Erythroblast (primary cell): ENCODE measurements at regions not wholly inside any gene's neighbourhood (a gene's known extent, or its start where the extent isn't known, plus 50 kb on each side); places are given as distances from the start of the nearest gene placed in this dataset.

Experiments used
- DNase-seq, 2 experiments: peaks; one replicate each; lab custom pipeline; 2025; lab: John Stamatoyannopoulos, UW
- GATA1 ChIP-seq: IDR thresholded peaks from 2 replicates; pipeline ENCODE4 v1.6.1; 2011; ENCODE audit warnings: low read depth, mild to moderate bottlenecking, control low read depth, low read length, moderate library complexity
- POLR2A ChIP-seq: IDR thresholded peaks from 2 replicates; pipeline ENCODE4 v1.6.1; 2011; ENCODE audit warnings: mild to moderate bottlenecking, low read length

DNA sequence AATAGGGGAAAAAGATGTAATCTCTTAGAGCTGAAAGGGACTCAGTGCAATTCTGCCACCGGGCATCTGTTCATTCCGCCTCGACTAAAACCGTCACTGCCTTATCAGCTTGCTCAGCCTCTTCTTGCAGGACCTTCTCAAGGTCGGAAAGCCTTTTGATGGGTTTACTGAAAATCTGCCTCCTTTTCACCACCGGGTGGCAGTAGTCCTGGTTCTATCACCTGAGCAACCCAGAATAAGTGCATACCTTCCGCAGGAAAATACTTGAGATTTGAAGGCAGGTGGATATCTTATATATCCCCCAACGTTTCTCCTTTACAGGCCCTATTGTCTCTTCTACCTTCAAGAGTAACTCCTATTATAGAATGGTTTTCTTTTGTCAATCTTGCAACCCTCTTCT lies 103.4 kb upstream of the PAK3 start:
- TF ChIP-seq POLR2A = no peak
- no peak for TF ChIP-seq GATA1
- DNase-seq = peak; percentile 0 to 9

GRCh38 chrX:110989869-110990268 lies 106.1 kb upstream of the PAK3 start:
- DNase-seq = no peak
- TF ChIP-seq GATA1 (no peak), POLR2A (no peak)

GRCh38 chrX:110989447-110989846 lies 106.5 kb upstream of the PAK3 start:
- DNase-seq = no peak
- TF ChIP-seq GATA1 = no peak

- DNase-seq = no peak
- TF ChIP-seq GATA1 = no peak
- TF ChIP-seq POLR2A = no peak
These were observed 108.7 kb upstream of the PAK3 start for GRCh38 chrX:110987292-110987691.

DNA sequence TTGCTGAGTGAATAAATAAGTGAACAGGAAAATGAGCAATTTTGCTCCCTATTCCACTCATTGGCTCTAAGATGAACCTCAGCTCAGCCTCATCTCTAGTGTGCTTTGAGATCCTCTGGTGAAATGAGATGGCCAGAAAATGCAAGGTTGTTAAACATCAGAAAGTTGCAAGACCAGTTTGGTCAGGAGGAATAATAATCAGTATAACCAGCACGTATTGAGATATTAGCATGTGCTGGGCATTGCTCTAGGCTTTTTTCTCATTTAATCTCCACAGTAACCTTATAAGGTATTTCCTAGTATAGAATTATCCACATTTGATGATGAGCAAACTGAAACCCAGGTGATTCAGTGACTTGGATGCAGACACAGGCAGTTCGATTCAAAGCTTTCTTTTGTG lies 110.5 kb upstream of the PAK3 start:
- no peak for TF ChIP-seq POLR2A
- TF ChIP-seq GATA1 = no peak

GRCh38 chrX:110983024-110983423 lies 113.0 kb upstream of the PAK3 start:
- no peak for DNase-seq
- TF ChIP-seq GATA1 = no peak
- TF ChIP-seq POLR2A = no peak

More for the DNA sequence above, 110.5 kb upstream of the PAK3 start:
- DNase-seq = no peak

DNA sequence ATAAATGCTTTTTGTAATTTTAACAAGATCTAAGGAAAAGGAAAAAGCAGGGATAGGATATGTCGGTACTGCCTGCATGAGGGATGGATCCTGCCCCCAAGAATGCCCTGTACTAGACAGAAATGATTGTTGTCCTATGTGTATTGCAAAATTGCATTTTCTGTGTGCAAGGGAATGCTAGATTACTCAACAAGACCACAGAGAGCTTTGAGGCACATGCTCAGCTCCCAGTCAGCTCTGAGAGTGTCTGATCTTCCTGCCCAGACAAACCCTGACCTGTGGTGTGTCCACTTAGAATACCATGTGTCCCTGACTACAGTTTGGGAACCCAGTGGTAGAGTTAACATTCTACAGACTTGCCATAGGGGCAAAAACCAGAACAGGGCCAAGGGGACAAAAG lies 129.2 kb upstream of the PAK3 start:
- DNase-seq = no peak
- TF ChIP-seq GATA1 = no peak
- TF ChIP-seq POLR2A = no peak

GRCh38 chrX:110966091-110966454 lies 129.9 kb upstream of the PAK3 start:
- no peak for DNase-seq
- TF ChIP-seq POLR2A (no peak), GATA1 (no peak)

DNA sequence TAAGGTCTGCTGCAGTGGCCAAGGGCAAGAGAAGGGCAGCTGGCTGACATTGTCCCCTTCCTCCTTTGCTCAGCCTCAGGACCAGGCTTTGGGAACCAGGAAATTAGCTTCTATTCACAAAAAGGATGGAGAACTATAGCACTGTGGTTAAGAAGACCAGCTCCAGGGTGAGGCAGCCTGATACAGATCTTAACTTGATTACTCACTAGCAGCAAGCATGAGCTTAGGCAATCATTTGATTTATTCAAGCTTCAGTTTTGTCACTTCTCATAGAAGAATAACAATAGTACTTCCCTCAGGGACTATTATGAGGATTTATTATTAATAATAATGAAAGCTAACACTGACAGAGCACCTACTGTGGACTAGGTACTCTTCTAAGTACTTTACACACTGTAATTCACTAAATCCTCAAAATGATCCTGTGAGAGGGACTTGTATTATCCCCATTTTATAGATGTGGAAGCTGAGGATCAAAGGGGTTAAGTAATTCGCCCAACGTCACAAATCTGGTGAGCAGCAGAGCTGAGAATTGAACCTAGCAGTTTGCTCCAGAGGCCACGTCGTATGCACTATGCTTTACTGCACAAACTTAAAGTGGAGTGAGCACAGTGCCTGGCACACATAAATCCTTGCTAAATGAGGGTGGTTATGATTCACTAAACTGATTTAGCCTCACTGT lies 130.4 kb upstream of the PAK3 start:
- TF ChIP-seq POLR2A (no peak), GATA1 (no peak)
- DNase-seq = no peak

DNA sequence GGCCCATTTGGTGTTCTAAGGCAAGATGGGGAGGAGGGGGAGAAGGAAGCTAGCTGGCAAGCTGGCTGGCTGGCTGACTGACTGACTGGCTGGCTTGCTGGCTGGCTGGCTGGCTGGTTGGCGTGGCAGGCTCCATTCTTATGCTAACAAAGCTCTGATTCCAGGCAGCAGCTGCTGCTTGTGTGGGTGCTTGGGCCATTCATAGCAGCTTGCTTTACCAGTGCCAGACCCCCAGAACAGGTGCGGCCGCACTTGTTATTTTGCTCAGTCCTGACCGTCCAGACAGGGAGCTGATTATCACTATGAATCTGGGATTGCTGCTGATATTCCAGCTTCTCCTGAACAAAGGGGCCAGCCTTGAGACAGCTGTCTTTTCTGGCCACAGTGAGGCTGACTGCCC lies 131.2 kb upstream of the PAK3 start:
- TF ChIP-seq POLR2A (no peak), GATA1 (no peak)
- no peak for DNase-seq

GRCh38 chrX:110962451-110962850 lies 133.5 kb upstream of the PAK3 start:
- TF ChIP-seq POLR2A (no peak), GATA1 (no peak)
- no peak for DNase-seq

GRCh38 chrX:110955706-110956105 lies 140.3 kb upstream of the PAK3 start:
- TF ChIP-seq GATA1 (no peak), POLR2A (no peak)
- no peak for DNase-seq

DNA sequence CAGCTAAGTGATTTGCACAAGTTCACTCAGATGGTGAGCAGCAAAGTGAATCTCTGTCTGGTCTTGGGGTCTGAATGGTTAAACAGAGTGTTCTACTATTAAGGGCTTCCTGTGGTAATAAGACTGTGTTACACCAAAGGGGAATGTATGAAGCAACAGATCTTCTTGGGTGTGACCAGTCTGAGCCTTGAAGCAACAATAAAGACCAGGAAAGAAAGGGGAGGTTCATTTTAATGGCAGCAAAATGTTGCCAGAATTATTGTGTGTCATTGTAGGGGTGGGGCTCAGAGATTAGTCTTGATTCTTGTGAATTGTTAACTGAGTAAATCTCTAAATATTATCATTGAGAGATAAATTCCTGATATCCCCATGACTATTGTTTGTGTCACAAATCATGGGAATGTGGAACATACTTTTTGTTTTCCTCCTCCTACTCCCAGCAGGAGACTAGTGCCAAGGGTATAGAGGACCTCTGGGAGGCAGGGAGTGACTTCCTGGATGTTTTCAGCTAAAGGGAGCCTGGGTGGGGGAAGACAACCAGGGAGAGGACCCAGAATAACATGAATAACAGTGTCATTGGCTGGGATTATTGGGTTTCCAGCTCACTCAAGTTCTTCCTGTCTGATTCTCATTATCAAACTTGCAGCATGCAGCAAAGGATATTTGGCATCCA lies 141.4 kb upstream of the PAK3 start:
- DNase-seq = no peak

GRCh38 chrX:110951472-110952269 lies 144.3 kb upstream of the PAK3 start:
- TF ChIP-seq POLR2A = no peak
- no peak for TF ChIP-seq GATA1
- DNase-seq = no peak

More for the DNA sequence above, 141.4 kb upstream of the PAK3 start:
- no peak for TF ChIP-seq POLR2A
- TF ChIP-seq GATA1 = no peak
